LNCaP clone FGC (cell line): ENCODE measurements at regions not wholly inside any gene's neighbourhood (a gene's known extent, or its start where the extent isn't known, plus 50 kb on each side); places are given as distances from the start of the nearest gene placed in this dataset.

Experiments used
- DNase-seq: peaks from one replicate; pipeline ENCODE4 v3.0.0-alpha.2; 2011; ENCODE audit warnings: low read depth
- H3K4me3 ChIP-seq: 2 replicates; pipeline ENCODE4 v1.5.1; 2011; ENCODE audit warnings: mild to moderate bottlenecking, low read depth, low read length, control low read depth
- CTCF ChIP-seq: IDR thresholded peaks from 2 replicates; pipeline ENCODE4 v1.5.1; 2012; ENCODE audit warnings: mild to moderate bottlenecking; ENCODE audit not compliant: control insufficient read depth, insufficient read depth; ENCODE audit errors: extremely low read depth

GRCh38 chr6:53446151-53446550 is 97.4 kb upstream of the ELOVL5 start:
- no peak for TF ChIP-seq CTCF
- no peak overlapping the region for H3K4me3 ChIP-seq
- no peak for DNase-seq

- H3K4me3 ChIP-seq, result no peak overlapping the region
- no peak for TF ChIP-seq CTCF
- DNase-seq, result no peak
Observed at GRCh38 chr6:53441761-53442160, 93.0 kb upstream of the ELOVL5 start.

GRCh38 chr6:53441035-53441493 is 92.3 kb upstream of the ELOVL5 start:
- H3K4me3 ChIP-seq, result no peak overlapping the region
- TF ChIP-seq CTCF, result no peak
- DNase-seq, result no peak

GRCh38 chr6:53440336-53440945 is 91.7 kb upstream of the ELOVL5 start:
- DNase-seq, result no peak
- no peak for TF ChIP-seq CTCF
- no peak overlapping the region for H3K4me3 ChIP-seq

GRCh38 chr6:53439556-53439955 is 90.8 kb upstream of the ELOVL5 start:
- no peak for DNase-seq
- TF ChIP-seq CTCF, result no peak
- no peak overlapping the region for H3K4me3 ChIP-seq

- TF ChIP-seq CTCF, result peak; percentile 83
- peak; percentile 54 for DNase-seq
- H3K4me3 ChIP-seq, result no peak overlapping the region
Observed at GRCh38 chr6:53437557-53438202, 88.9 kb upstream of the ELOVL5 start.
